CMK (cell line): ENCODE measurements at regions not wholly inside any gene's neighbourhood (a gene's known extent, or its start where the extent isn't known, plus 50 kb on each side); places are given as distances from the start of the nearest gene placed in this dataset.

ENCODE experiments used
- DNase-seq: peaks from one replicate; pipeline ENCODE4 v3.0.0-alpha.2; 2010; ENCODE audit warnings: low read depth

- no peak for DNase-seq
These were observed 446.2 kb downstream of the PIK3C3 start for GRCh38 chr18:42401131-42401673.

DNA sequence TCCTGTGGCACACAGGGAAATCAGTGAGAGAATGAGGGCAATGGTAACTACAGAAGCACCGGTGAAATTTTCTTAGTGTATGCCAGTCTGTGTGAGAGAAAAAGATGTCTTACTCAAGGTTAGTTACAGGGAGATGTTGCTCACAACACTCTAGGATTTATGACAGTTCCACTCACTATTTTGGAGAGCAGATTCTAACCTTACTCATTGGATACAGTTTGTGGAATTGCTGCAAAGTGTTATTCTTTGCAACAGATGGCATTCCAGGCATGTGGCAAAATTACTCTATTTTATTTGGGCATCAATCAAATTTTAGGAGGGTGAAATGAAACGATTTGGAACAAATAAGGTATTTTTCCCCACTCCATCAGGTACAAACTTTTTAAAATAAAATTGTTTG is 449.1 kb downstream of the PIK3C3 start:
- no peak for DNase-seq

DNA sequence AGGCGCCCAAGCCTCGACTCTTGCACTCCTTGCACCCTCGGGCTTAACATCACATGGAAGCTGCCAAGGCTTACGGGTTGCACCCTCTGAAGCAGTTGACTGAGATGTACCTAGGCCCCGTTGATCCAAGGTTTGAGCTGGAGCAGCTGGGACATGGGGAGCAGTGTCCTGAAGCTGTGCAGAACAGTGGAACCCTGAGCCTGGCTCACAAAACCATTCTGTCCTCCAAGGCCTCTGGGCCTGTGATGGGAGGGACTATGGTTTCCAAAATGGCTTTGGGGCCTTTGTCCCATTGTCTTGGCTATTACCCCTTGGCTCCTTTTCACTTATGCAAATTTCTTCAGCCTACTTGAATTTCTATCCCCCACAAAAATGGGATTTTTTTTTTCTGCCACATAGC is 454.0 kb downstream of the PIK3C3 start:
- no peak for DNase-seq

DNA sequence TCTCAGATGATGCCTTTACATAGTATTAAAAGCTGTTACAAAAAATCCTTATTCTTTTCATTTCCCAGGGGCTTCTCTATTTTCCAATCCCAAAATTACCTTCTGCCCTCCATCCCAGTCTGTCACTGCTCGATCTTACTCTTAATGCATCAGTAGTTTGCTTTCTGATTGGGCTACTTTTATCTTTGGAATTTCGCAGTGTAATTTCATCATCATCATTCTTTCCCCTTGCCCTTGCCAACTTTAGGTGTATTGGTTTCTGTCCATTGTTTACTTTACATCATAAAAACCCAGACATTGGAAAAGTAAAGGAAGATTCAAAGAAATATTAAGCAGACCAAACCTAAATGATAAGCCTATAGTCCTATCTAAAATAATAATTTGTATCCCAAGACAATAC is 457.2 kb downstream of the PIK3C3 start:
- DNase-seq, result no peak

- no peak for DNase-seq
These were observed 457.9 kb downstream of the PIK3C3 start for GRCh38 chr18:42412896-42413295.

DNA sequence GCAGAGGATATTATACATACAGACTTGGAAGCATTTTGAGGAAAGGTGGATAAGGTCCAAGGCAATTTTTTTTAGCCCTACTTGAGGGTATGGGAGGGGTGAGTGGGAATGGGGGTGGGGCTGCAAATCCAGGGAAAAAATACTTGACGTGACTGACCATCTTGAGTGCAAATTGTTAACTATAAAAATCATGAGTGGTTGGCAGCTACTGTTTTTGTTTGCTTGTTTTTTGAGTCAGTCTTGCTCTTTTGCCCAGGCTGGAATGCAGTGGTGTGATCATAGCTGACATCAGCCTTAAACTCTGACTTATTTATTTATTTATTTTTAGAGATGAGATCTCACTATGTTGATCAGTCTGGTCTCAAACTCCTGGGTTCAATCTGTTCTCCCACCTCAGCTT is 458.8 kb downstream of the PIK3C3 start:
- no peak for DNase-seq

- DNase-seq, result no peak
These were observed 459.9 kb downstream of the PIK3C3 start for GRCh38 chr18:42414756-42415454.

GRCh38 chr18:42417189-42417588 is 462.2 kb downstream of the PIK3C3 start:
- no peak for DNase-seq

- DNase-seq, result no peak
These were observed 463.1 kb downstream of the PIK3C3 start for GRCh38 chr18:42418121-42418520.

GRCh38 chr18:42425025-42425424 is 470.0 kb downstream of the PIK3C3 start:
- no peak for DNase-seq

DNA sequence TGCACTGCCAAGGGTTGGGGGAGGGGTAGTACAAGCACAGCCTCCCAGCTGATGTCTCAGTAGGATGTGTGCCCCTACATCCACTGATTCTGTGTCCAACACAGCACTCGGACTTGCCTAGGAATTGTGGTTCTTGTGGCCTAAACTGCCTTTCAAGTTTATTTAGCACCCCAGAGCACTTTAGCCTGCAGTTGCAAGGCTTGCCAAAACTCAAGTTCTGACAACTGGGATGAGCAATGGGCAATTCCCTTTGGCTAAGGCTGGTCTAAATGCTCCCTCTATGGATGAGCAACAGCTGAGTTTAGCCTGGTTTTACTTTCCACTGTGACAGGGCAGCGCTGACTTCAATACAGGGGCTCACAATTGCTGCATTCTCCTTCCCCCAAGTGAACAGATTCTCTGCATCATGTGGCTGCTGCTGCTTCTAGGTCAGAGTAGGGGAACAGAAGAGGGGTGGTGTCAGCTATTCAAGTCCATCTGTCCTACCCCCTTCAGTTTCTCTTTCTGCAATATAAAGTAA is 471.5 kb downstream of the PIK3C3 start:
- DNase-seq, result no peak

DNA sequence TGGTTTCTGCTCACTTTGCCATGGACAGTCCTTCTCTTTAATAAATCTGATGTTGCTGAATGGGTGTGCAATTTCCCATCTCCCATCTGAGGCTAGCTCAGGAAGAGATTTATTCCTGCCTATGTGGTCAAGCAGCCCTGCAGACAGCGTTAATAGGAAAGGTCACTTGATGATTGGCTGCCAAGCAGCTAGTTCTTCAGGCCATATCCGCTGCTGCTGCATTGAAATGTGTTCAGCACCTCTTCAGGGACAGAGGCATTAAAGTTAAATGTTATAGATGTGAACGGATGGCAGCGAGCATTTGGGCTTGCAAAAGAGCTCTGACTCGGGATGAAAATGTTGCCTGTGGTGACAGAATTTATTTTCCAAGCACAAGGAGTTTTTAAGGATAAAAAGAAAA is 474.2 kb downstream of the PIK3C3 start:
- DNase-seq, result no peak

GRCh38 chr18:42436222-42436765 is 481.3 kb downstream of the PIK3C3 start:
- DNase-seq, result no peak

DNA sequence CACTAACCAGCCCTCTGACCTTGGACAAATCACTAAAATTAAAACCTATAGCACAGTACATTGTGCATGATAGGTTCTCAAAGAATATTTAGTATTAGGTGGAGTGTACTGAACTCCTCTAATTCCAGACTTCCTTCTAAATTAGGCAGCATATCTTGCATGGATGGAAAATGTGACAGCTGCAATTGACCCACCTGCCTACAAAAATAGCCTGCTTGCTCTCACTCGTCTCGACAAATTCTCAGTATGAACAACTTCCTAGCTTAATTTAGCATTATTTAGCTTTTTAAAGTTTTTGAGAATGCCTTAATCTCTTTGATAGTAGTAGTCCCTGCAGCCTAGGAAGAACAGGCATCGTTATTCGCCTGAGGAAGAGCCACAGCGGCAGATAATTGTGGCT is 482.0 kb downstream of the PIK3C3 start:
- DNase-seq, result no peak

GRCh38 chr18:42437646-42438045 is 482.6 kb downstream of the PIK3C3 start:
- no peak for DNase-seq

GRCh38 chr18:42442656-42443055 is 487.6 kb downstream of the PIK3C3 start:
- no peak for DNase-seq

GRCh38 chr18:42444349-42444748 is 489.3 kb downstream of the PIK3C3 start:
- no peak for DNase-seq

GRCh38 chr18:42445359-42445758 is 490.3 kb downstream of the PIK3C3 start:
- no peak for DNase-seq

DNA sequence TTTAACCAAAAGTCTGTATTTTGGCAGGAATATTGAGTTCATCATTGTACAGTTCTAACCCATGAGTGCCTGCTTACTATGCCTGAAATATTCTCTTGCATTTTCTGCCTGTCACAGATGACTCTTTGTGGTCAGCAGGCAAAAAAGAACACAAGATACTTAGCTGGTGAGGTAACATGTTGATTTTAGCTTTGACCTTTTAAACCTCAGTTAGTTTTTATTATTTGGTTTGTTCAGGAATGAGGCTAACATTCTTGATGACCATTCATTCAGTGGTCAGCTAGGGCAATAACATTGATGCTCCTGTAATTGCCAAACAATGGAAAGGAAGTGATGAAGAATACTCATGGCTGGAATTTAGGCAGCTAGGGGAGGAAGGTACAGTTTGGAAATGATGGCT is 491.2 kb downstream of the PIK3C3 start:
- no peak for DNase-seq

DNA sequence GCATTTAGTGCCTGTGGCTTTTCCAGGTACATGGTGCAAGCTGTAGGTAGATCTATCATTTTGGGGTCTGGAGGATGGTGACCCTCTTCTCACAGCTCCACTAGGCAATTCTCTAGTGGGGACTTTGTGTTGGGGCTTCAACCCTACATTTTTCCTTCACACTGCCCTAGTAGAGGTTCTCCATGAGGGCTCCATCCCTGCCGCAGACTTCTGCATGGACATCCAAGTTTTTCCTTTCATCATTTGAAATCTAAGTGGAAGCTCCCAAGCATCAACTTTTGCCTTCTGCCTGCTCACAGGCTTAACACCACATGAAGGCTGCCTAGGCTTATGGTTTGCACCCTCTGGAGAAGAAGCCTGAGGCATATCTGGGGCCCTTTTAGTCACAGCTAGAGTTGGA is 492.7 kb downstream of the PIK3C3 start:
- no peak for DNase-seq

- DNase-seq, result no peak
These were observed 503.2 kb downstream of the PIK3C3 start for GRCh38 chr18:42458226-42458625.

DNA sequence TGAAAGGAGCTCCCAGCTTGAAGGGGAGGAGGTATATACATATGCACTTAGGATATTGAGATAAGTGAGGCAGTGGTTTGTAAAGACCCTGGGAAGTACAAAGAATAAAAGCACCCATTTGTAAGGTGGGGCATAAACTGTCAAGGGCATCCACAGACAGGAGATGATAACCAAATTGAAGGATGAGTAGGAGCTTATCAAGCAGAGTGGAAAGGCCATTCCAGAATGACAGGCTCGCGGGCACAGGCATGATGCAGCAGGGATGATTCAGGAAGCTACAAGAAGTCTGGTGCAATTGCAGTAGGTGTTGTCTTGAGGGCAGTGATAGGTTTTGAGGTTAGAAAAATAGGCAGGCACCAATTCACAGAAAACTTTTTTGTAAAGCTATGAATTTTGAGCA is 504.8 kb downstream of the PIK3C3 start:
- no peak for DNase-seq

DNA sequence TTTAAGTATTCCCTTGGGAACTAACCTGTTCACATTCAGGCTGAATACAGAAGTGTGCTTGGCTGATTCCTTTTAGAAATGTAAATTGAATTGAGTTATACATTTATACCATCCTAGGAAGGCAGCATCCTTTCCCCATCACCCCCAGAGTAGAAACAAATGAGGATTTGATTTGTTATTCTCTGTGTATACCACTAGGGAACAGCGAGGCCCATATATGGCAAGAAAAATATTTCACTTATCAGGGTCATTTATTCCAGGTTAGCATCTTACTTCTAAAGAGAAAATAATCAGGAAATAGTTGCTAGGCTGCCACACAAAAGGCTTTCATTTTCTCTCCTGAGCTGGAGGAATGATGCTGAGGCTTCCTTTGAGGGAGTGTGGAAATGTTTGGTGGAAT is 516.9 kb downstream of the PIK3C3 start:
- no peak for DNase-seq

DNA sequence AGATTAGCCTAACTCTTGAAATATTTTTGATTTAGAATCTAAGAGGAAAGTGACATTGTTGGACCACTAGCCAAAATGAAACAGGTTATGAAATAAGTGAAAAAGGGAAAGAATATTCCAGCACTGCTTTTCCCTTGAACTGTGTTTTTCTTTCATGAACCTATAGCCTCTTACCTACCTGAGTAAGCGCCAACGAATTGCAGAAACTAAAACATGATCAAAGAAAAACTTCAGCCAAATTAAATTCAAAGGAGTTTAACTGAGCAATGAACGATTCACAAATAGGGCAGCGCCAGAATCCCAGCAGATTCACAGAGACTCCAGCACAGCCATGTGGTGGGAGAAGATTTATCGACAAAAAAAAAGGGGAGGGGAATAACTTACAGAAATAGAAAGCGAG is 518.6 kb downstream of the PIK3C3 start:
- DNase-seq, result no peak
